Type B pancreatic cell (in vitro differentiated cells): ENCODE measurements at regions not wholly inside any gene's neighbourhood (a gene's known extent, or its start where the extent isn't known, plus 50 kb on each side); places are given as distances from the start of the nearest gene placed in this dataset.

Experiments used
- DNase-seq: peaks from one replicate; pipeline ENCODE4 v3.0.0; 2021; ENCODE audit warnings: mixed read lengths; ENCODE audit not compliant: unreplicated experiment; ENCODE audit errors: extremely low spot score
- H3K27ac Mint-ChIP-seq: 2 replicates; pipeline ENCODE4 v1.8.0; 2021; ENCODE audit warnings: mild to moderate bottlenecking, mixed read lengths
- H3K27me3 Mint-ChIP-seq: 2 replicates; pipeline ENCODE4 v1.8.0; 2021; ENCODE audit warnings: mixed read lengths
- H3K36me3 Mint-ChIP-seq: 2 replicates; pipeline ENCODE4 v1.8.0; 2021; ENCODE audit warnings: mixed read lengths
- H3K4me1 Mint-ChIP-seq: one replicate; pipeline ENCODE4 v1.8.0; 2021; ENCODE audit warnings: mixed read lengths; ENCODE audit not compliant: unreplicated experiment
- H3K4me3 Mint-ChIP-seq: 2 replicates; pipeline ENCODE4 v1.8.0; 2021; ENCODE audit warnings: mild to moderate bottlenecking, mixed read lengths
- H3K9me3 Mint-ChIP-seq: 2 replicates; pipeline ENCODE4 v1.8.0; 2021; ENCODE audit warnings: mixed read lengths
- TF ChIP-seq, protein P1 (sequence below): fragments of 200-600 bp; sonication (generic); conservative IDR thresholded peaks from 2 replicates; pipeline ENCODE4 v1.5.0; 2021; ENCODE audit warnings: antibody characterized with exemption, mild to moderate bottlenecking

DNA sequence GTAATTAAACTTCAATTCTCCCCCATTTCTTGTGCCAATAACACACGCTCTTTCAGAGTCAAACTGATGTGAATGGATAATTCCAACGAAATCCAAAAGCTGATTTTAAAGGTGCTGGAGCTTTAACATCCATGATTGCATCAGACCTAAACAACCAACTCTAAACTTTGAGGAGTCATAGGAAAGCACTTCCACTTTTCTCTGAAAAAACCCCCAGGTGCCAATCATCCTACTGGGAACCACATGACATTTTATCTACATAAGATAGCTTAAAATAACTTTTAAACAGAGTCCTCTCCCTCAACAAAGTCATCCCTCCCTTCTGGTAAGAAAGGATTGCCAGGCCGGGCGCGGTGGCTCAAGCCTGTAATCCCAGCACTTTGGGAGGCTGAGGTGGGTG lies 167.7 kb upstream of the PDE10A start:
- TF ChIP-seq, protein P1, sequence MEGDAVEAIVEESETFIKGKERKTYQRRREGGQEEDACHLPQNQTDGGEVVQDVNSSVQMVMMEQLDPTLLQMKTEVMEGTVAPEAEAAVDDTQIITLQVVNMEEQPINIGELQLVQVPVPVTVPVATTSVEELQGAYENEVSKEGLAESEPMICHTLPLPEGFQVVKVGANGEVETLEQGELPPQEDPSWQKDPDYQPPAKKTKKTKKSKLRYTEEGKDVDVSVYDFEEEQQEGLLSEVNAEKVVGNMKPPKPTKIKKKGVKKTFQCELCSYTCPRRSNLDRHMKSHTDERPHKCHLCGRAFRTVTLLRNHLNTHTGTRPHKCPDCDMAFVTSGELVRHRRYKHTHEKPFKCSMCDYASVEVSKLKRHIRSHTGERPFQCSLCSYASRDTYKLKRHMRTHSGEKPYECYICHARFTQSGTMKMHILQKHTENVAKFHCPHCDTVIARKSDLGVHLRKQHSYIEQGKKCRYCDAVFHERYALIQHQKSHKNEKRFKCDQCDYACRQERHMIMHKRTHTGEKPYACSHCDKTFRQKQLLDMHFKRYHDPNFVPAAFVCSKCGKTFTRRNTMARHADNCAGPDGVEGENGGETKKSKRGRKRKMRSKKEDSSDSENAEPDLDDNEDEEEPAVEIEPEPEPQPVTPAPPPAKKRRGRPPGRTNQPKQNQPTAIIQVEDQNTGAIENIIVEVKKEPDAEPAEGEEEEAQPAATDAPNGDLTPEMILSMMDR: no peak
- Mint-ChIP-seq H3K27me3 (peaks cover 43% of the 10 kb centered on the region), H3K27ac (no peak overlapping the region), H3K9me3 (peaks cover 6% of the 10 kb centered on the region), H3K4me1 (peaks cover 2% of the 10 kb centered on the region), H3K4me3 (no peak overlapping the region), H3K36me3 (no peaks in the 10 kb centered on the region)
- no peak for DNase-seq

DNA sequence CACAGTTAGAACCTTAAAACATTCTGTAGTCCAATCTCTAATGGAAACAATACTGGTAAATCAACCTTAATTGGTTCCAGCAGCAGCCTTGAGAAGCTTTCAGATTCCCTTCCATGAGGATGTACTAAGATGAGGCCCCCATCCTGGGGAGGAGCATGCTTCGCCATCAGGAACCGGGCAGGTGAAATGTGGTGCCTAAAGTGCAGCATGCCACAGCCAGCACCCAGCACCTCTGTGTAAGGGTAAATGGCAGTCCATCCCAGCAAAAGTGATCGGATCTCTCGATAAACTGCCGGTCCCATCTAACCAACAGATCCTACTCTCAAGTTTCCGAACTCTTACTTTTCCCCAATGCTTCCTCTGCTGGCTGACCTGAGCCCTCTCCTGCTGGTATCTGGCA lies 166.3 kb upstream of the PDE10A start:
- no peak overlapping the region for H3K27ac Mint-ChIP-seq
- H3K4me3 Mint-ChIP-seq: no peak overlapping the region
- peaks cover 32% of the 10 kb centered on the region for H3K27me3 Mint-ChIP-seq
- TF ChIP-seq, protein P1: no peak
- peaks cover 6% of the 10 kb centered on the region for H3K9me3 Mint-ChIP-seq
- H3K4me1 Mint-ChIP-seq: peaks cover 4% of the 10 kb centered on the region
- DNase-seq: no peak
- no peaks in the 10 kb centered on the region for H3K36me3 Mint-ChIP-seq

DNA sequence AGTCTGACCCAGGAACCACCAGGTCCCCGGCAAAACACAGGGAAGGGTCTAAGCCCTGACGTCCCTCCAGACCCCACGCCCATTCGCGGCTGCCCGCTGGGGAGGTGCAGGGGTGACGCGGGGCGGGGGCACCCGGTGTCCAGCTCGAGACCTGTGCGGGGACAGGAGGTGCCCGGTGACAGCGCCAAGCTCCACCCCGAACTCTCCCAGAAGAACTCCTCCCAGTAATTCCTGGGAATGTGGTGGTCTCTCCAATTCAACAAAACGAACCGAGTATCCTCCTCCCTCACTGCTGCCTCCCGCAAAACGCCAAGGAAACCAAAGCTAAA lies 164.1 kb upstream of the PDE10A start:
- Mint-ChIP-seq H3K4me1 (peaks cover 4% of the 10 kb centered on the region), H3K27me3 (peaks cover 25% of the 10 kb centered on the region), H3K4me3 (no peak overlapping the region), H3K9me3 (peaks cover 6% of the 10 kb centered on the region), H3K27ac (no peak overlapping the region), H3K36me3 (no peaks in the 10 kb centered on the region)
- no peak for DNase-seq
- TF ChIP-seq, protein P1: no peak

DNA sequence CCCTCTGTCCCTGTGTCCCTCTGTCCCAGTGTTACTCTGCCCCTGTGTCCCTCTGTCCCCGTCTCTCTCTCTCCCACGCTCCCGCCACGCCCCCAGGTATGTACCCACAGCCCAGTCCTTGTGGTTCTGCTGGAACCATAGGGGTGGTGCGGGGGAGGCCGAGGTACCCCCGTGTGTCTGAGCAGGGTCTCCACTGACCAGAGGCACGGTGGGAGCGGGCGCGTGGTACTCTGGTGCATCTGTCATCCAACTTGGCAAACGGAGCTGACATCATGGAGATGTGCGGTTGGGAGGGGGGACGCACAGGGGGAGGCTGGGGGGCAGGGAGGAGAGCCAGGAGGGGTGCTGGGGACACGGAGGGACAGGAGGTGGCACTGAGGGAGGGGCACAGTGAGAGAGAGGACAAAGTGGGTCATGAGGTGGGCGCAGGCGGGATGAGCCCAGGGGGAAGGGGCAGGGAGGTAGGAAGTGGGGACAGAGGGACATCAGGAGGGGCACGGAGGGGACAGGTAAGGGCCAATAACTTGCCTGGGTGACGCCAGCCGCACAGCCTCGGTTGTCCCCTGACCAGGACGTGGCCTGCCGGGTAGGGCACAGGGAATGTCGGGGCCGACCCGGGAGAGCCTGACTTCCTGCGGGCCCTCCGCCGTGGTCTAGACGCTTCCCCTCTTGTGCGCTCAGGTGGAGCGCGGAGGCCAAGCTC lies 163.6 kb upstream of the PDE10A start:
- no peaks in the 10 kb centered on the region for H3K36me3 Mint-ChIP-seq
- H3K4me1 Mint-ChIP-seq: peaks cover 4% of the 10 kb centered on the region
- H3K4me3 Mint-ChIP-seq: no peak overlapping the region
- no peak for DNase-seq
- H3K27me3 Mint-ChIP-seq: peaks cover 22% of the 10 kb centered on the region
- H3K27ac Mint-ChIP-seq: no peak overlapping the region
- peaks cover 6% of the 10 kb centered on the region for H3K9me3 Mint-ChIP-seq
- TF ChIP-seq, protein P1: no peak

DNA sequence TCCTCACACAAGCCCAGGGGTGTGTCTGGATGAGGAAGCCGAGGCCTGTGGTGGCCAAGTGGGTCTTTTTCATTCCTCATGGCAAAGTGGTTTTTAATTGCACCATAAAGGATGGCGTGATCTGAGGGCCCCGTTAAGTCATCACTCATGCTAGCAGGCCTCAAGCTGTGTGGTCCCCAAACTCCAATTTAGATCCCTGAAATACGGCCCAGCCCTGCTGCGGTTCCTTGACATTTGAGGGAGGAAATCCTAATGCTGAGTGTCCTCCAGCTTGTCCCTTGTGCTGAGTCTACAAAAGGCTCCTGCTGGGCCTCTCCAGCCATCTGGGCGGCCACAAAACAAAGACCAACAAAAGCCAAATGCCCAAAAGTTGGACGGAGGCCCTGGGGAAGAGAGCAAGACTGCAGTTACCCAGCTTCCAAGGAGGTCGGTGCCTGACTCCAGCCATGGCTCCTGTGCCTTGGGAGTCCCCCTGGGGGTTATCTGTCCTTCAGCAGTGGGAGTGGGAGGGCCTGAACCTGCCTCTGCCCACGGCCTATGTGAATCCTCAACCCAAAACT lies 162.3 kb upstream of the PDE10A start:
- TF ChIP-seq, protein P1: no peak
- no peak for DNase-seq
- H3K27ac Mint-ChIP-seq: no peak overlapping the region
- no peak overlapping the region for H3K4me3 Mint-ChIP-seq
- H3K27me3 Mint-ChIP-seq: peaks cover 32% of the 10 kb centered on the region
- H3K9me3 Mint-ChIP-seq: peaks cover 6% of the 10 kb centered on the region
- peaks cover 4% of the 10 kb centered on the region for H3K4me1 Mint-ChIP-seq
- H3K36me3 Mint-ChIP-seq: no peaks in the 10 kb centered on the region
